ENCODE measurements at regions not wholly inside any gene's neighbourhood (a gene's known extent, or its start where the extent isn't known, plus 50 kb on each side); places are given as distances from the start of the nearest gene placed in this dataset.

DNA sequence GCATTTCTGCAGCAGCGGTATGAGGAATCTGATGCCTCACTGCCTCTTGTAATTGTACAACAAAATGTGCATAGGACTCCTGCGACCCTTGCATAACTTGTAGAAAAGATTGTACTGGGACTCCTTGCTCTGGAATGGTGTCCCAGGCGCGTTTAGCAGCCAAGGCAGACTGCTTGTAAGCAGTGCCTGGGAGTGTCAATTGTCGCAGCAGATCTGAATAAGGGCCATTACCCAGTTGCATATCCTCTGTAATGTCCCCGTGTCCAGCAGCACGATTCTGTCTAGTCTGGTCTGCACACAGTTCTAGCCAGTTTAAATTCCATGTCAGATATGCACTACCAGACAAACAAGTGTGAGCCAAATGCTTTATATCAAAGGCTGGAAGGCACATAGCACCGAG is 70.7 kb upstream of the BTN3A2 start:
- DNase-seq, result no peak

DNA sequence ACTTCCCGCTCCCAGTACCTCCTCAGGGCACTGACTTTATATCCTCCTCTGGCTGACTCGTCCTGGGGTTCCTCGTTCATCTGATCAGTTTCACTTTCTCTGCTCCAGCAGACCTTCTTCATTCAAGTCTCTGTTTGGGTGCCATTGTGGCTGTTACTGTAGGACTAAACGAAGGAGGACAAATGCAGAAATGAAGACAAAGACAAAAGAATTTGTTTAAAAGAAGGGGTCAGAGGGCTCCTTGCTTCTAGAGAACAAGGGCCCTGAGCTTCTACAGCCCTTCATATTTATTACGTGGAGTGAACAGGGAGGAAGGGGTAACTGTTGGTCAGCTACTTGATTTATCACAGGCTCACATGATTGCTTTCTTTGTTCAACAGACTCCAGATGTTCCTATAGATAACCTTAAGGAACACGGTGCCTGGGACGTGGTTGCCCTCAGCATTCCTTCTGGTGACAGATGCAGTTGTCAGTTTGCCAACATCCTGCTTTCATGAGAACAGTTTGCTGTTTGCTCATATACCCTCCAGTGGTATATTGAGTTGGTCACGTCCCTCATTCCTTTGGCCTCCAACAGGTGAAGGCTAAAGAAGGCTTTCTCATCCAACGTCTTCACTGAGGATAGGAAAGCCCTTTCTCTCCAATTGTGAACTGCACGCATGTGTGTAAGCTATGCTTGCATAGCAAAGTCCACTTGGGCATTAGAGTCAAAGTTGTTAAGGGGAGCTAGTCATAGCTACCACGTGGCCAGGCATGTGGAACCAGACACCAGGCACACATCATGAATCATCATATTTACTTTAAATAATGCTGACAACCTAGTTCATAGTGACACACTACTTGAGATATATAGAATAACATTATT is 69.1 kb upstream of the BTN3A2 start:
- no peak for DNase-seq

DNA sequence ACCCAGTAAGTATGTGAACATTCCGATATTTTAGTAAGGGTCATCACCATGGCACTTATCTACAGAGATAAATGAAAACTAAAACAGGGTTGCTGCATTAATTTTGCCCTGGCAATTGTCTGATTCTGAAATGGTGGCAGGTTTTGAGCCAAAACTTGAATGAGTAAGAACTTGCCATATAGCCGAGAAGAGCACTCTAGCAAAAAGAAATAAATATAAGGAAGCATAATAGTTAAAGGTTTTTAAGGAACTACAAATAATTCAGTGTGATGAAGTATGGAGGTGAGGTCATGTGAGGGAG is 68.5 kb upstream of the BTN3A2 start:
- no peak for DNase-seq

DNA sequence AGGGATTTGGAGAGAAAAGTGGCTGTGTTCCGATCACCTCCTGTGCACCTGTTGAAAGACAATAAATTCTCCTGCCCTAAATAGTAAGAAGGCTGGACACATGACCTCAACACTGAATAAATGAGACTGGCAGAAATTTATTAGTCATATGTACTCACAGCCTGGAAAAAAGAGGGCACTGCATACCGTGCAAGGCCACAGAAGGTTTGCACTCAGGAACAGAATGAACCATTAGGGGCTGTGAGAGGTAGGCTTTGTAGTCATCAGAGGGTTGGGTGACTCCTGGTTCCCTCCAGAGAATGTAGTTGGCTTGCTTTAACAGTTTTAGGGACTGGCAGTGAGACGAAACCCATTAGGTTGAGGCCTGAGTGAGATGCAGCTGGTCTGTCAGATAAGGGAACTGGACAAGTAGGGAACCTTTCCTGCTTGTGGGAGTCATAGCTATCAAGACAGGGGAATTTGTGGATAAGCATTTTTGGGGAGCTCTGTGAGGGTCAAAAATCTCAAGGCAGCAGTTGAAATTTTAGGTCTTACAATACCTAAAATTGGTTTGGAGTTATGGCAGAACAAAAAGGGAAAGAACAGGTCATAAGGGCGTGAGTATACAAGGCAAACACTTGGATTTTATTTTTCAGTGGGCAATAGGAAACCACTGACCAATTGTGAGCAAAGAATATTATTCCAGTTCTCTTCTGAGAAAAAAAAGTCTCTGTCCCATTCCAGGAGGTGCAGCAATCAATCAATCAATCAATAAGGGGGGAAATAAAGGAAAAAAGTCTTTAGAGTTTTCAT is 67.9 kb upstream of the BTN3A2 start:
- no peak for DNase-seq

DNA sequence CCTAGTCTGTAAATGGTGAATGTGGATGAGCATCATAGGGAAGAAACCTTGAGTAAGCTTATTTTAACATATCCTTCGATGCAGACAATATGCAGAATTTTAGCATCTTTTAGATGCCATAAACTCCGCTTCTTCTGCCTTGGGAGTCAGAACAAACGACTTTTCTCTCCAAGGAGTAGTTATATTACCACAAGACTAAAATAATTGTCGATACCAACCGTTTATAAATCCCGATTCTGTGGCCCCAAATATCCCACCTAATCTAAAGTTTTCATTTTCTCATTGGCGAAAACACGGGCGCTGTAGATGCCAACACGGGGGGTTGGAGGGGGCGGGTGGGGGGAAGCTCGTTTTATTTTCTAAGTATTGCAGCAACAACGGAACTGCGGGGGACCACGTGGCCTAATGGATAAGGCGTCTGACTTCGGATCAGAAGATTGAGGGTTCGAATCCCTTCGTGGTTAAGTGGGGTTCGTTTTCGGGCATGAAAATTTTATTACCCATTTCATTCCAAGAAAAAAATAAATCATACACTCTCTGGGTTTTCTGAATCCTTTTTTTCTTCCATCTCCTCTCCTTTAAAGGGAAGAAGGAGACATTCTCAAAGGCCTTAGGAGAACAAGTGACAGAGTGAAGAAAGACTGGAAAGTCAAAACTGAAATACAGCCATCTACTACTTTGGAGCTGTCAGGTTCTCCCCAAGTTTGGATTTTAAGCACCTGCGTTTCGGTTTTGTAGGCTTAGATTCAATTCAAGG is 65.5 kb upstream of the BTN3A2 start:
- no peak for DNase-seq

DNA sequence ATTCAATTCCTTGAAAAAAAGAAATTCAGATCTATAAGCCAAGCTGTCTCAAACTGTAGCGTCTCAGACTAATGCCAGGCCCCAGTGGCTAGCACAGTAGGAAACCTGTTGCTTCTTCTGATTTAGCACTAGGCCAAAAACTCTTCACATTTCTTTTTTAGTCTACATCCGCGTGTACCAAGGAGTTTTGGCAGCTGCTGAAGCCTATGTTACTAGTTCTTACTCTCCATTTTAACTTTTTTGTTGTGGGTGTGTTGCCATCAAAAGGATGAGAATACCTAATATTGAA is 65.0 kb upstream of the BTN3A2 start:
- DNase-seq, result no peak

DNA sequence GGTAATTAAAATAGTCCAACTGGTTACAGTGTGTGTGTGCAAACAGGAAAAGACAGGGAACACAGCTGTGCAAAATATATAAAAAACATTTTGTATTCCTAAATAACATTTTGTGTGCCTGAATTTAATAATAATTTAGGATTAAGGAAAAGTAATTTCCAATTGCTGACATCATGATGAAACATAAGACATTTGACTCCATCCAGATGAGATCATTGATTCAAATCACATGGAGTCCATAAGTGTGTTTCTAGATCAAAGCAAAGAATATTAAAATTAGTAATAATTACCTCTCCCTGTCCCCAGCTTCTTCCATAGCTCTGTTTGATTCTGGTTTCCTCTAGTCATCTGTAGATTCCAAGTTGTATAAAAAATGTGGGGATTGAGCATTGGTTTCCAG is 64.6 kb upstream of the BTN3A2 start:
- no peak for DNase-seq

DNA sequence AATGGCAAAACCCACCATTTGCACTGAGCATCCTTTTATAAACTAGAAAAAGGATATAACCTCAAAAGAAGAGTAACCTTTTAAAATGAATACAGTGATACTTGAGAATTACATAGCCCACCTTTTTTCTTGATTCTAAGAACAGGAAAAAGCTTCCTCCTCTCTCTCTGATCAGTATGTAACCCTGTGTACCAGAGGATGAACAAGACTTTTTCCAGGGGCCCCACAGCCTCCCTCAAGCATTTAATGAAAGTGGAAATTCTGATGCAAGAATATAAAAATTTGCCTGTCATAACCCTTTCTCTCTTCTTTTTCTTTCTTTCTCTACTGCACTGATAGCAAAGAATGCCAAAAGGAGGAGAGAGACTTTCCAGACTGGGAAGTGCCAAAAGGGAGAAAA is 64.2 kb upstream of the BTN3A2 start:
- DNase-seq, result no peak

DNA sequence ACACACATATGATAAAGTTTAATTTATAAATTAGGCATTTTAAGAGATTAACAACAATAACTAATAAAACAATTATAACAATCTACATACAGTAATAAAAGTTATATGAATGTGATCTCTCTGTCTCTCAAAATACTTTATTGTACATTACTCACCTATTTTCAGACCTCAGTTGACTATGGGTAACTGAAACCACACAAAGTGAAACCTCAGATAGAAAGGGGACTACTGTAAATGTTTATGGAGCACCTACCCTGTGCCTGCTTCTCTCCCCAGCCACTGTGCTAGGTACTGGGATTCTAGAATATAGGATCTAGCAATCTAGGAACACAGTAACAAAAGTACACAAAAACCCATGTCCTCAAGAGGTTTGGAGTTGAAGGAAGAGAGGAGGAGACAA is 63.4 kb upstream of the BTN3A2 start:
- no peak for DNase-seq

DNA sequence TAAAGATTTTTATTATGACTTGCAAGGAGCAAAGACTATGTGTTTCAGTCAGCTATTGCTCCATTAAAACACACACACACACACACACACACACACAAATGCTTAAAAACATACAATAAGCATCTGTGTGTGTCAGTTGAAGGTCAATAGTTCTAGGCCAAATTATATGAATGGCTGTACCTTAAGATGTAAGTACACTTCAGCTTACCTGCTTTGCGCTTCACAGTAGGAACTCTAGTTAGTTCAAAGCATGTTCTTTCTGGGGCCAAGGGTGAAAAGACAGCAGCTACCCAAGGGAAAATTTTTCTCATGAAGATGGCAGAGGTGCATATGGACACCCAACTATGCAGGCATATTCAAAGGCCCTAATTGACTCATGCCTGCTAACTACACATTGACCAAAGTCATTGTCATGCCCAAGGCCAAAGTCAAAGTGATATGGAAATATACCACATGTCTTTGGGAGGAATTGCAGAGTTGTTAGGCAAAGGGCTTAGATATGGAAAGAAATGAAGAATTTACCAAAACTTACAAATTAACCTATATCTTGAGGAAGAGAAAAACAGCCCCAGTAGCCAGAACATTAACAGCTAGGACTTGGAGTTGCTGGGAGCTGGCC is 61.9 kb upstream of the BTN3A2 start:
- no peak for DNase-seq

DNA sequence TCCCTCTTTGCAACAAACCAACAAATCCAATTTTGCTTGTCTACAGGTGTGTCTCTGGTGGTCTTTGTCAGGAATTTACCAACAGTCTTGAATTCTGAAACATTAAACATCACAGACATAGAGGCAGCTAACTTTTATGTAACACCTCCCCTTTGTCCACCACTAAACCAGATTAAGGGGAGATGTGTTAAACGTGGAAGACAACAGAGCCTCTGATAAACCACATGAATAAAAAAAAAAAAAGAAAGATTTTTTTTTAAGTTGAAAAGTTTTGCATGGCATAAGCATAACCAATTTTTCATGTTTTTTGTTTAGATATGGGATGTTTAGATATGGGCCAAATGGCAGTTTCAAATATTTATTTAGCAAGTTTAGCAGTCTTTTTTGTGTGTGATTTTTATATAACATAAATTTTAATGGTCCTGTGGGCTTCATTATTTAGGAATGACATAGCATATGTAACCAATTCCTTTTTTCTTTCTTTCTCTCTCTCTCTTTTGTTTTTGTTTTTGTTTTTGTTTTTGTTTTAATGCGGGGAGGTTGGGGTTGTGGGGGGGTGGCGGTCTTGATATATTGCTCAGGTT is 60.7 kb upstream of the BTN3A2 start:
- DNase-seq, result no peak

DNA sequence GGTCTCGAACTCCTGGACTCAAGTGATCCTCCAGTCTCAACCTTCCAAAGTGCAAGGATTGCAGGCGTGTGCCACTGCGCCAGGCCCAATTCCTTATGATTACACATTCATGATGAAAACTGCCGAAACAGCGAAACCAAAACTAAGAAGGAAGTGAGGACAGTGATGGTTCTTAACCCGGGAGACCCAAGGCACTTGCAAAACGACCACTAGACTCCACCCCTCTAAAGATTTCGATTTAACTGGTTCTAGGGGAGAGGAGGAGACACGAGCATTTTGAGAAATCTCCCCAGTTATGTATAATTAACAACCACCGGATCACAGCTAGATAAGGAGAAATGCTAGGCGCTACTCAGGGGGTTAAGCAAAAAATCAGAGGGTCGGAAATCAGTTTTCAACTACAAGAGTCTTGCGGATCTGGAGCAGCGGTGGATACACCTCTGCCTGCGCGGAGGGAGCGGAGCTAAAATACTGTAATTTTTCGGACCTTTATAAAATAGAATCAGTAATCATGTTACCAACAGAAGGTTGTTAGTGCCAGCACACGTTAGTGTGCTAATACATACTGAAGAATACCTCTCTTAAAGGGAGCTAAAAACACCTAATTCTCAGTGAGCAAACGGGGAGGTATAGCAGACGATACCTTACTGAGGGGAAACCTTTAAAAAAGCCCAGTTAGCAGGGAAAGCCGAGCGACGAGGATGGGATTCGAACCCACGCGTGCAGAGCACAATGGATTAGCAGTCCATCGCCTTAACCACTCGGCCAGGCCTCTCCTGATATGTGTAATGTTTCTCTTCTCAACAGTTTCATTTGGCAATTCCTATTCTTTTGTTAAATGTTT is 60.0 kb upstream of the BTN3A2 start:
- peak; percentile 69 for DNase-seq

DNA sequence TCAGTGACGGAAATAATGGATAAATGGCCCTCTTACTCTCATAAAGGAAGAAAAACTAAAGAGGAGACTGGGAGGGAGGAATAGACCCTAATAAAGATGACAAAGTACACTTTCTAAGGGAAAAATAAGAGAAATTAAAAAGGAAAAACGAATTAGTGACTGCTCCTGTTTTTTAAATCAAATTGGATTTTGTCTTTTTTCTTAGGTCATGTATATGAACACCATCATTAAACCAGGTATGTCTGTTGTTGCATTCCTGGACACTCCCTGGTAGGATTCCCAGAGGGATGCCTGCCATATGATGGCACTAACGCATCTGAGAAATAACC is 59.4 kb upstream of the BTN3A2 start:
- DNase-seq, result no peak

DNA sequence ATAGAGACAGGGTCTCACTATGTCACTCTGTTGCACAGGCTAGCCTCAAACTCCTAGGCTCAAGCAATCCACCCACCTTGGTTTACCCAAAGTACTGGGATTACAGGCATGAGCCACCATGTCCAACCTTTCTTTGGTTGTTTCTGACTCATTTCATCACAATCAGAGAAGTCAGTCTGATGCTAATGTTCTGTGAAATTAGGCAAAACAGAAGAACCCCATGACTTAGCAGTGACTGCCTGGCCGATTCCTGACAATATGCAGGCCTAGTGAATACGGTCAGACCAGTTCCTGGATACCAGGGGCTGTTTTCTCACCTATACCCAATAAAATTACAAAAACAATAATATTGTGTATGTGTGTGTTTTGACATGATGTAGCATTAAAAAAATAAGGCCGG is 58.8 kb upstream of the BTN3A2 start:
- DNase-seq, result no peak

DNA sequence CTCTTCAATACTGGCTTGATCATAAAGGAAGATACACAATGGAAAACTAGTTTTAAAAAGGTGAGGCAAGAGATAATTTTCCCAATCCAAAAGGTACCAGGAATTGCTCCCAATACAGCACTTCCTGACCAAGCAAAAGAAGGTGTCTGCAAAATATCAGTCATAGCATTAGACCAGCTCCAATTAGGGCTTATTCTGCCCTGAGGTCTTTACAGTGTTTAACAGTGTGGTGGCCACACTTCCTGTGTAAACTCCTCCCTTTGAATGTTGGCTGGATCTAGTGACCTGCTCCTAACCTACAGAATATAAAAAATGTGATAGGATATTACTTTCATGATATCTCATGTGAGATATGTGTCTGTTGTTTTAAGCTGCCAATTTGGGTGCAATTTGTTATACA is 57.1 kb upstream of the BTN3A2 start:
- no peak for DNase-seq

DNA sequence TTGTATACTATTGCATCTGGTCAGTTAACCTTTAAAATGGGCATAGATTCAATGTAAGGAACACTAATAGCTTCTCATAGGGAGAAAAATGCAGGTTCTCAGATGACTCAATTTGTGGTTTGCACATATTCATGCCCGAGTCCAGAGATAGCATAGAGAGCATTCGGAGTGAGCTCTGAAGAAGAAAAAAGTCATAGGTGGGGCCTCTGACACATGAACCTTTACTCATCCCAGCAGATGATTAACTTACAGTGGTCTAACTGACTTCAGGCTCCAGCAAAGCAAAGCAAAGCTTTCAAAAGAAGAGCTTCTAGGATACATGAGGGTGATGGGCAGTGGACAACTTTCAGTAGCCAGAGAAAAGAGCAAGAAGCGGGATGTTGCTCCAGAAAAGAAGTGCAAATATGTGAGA is 55.3 kb upstream of the BTN3A2 start:
- no peak for DNase-seq

DNA sequence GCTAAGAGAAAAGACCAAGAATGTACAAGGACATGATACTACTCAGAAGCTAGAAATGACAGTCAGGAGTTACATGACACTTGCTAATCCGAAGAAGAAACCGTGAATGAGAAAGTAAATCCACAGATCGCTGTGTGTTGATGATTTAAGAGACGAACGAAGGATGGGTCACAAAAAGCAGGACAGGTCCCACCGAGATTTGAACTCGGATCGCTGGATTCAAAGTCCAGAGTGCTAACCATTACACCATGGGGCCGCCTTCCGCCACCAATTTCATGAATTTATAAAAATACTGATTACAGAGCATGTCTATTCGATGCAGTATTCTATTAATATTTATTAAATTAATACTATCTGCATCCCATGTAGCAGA is 54.0 kb upstream of the BTN3A2 start:
- DNase-seq, result peak; percentile 16

DNA sequence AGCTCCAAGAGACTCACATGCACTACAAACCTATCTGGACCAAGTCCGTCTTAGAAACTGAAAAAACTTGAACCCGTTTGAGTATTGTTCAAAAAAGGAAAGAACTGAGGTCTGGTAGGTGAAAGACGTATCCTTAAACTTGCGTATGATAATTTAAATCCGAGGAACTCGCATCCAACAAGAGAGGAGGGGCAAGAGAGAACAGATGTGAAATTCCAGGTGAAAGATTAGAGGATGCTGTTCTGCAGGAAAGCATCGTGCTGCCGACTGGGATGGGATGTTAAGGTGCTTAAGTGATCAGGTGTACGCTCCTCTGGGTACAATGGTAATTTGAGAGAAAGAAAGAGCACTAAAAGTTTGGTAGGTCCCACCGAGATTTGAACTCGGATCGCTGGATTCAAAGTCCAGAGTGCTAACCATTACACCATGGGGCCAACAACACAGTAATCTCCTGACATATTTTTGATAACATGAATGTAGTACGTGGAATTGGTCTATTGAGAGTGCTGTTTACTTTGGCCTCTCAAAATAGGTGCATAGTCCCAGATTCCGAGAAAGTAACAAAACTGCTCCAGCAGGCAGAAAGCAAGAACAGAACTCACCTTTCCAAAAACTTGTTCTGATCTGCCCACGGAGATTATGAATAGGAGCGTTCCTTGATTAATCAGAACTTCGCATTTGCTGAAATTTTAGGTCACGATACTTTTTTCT is 53.5 kb upstream of the BTN3A2 start:
- DNase-seq, result no peak

DNA sequence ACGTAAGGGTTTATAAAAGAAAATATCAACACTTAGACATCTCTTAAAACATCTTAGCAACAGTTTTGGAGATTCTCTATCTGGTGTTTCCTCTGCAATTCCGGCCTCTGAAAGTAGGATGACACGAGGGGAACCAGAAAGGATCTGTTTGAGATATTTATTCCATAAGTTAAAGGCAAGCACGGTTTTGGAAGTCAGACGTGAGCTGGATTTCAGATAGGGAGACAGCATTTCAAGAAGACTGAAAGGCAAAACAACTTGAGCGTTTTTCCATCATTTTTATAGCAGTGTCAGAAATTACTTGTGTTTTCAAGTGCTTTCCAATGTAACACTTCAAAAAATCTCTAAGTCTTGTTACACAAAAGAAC is 52.9 kb upstream of the BTN3A2 start:
- DNase-seq, result no peak

DNA sequence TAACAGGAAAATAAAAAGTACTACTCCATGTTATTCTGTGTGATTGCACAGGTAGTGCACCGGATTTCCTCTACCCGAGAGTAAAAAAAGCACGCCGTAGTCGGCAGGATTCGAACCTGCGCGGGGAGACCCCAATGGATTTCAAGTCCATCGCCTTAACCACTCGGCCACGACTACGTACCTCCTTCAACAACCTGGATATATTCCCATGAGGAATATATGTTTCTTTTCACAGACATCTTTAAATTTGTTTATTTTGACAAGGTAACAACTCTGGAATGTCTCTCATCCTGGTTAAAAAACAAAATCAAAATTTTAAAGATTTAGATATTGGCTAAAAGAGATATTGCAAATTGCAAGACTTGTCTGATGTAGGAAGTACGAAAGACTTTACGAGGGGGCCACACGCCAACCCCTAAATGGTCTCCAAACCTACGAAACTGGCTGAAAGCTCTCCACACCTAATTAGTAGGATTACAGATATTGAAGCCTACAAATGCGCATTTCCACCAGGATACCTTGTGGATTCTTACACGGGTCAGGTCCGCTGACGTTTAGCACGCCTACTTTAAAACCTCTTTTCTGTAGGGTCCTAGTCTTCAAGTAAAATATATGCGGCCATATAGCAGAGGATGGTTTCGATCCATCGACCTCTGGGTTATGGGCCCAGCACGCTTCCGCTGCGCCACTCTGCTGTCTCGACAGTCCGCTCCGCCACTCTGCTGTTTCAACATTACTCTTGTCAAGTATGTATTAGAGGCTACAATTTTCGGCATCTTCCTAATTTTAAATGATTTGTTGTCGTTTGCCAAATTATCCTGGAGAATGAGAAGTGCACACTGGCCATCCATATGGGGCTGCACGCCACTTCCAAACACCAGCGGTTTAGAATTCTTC is 52.2 kb upstream of the BTN3A2 start:
- DNase-seq, result peak; percentile 77

Data from effector CD8-positive, alpha-beta T cell (primary cell).